Thoracic aorta (tissue), 2 donors: ENCODE measurements at regions not wholly inside any gene's neighbourhood (a gene's known extent, or its start where the extent isn't known, plus 50 kb on each side); places are given as distances from the start of the nearest gene placed in this dataset.

ENCODE experiments used
- ATAC-seq: fragments of 150-250 bp; one replicate; pipeline ENCODE4 v1.8.0; 2017; ENCODE audit warnings: low read depth; ENCODE audit not compliant: insufficient number of reproducible peaks, low FRiP score
- DNase-seq: peaks from one replicate; pipeline ENCODE4 v3.0.0-alpha.2; 2020; ENCODE audit warnings: low spot score
- H3K27ac ChIP-seq, 2 donors: fragments of 200-600 bp; sonication (generic); 1 replicate in 1 of 2; 2 replicates in 1 of 2; pipeline ENCODE4 v1.5.1; 2016; ENCODE audit warnings: mild to moderate bottlenecking in 2 of 2, moderate library complexity in 2 of 2
- H3K27me3 ChIP-seq: fragments of 200-600 bp; sonication (generic); replicated peaks from 2 replicates; pipeline ENCODE4 v1.6.0; 2016; ENCODE audit warnings: mild to moderate bottlenecking; ENCODE audit not compliant: insufficient read depth
- H3K36me3 ChIP-seq: fragments of 200-600 bp; sonication (generic); one replicate; pipeline ENCODE4 v1.5.1; 2016
- H3K4me1 ChIP-seq, 2 donors: fragments of 200-600 bp; sonication (generic); 1 replicate in 1 of 2; 2 replicates in 1 of 2; pipeline versions ENCODE4 v1.5.1 to v1.6.0; 2016; ENCODE audit warnings: low read depth in 2 of 2, mild to moderate bottlenecking in 1 of 2; ENCODE audit not compliant: control insufficient read depth in 1 of 2
- H3K4me3 ChIP-seq: fragments of 200-600 bp; sonication (generic); 2 replicates; pipeline ENCODE4 v1.5.1; 2016; ENCODE audit warnings: mild to moderate bottlenecking
- H3K9me3 ChIP-seq: fragments of 200-600 bp; sonication (generic); 2 replicates; pipeline ENCODE4 v1.5.1; 2016
- CTCF ChIP-seq: fragments of 200-600 bp; sonication (generic); IDR thresholded peaks from one replicate; pipeline ENCODE4 v1.5.1; 2019; ENCODE audit warnings: antibody characterized with exemption

- Histone ChIP-seq H3K4me3 (no peak overlapping the region), H3K9me3 (no peaks in the 10 kb centered on the region), H3K27me3 (no peaks in the 10 kb centered on the region), H3K4me1 (no peaks in the 10 kb centered on the region), H3K36me3 (no peaks in the 10 kb centered on the region), H3K27ac (no peak overlapping the region)
- no peak for TF ChIP-seq CTCF
- ATAC-seq, result no peak
- DNase-seq, result no peak
These were observed 554.1 kb downstream of the MAT2B start for GRCh38 chr5:164059471-164059870.

GRCh38 chr5:164060786-164061355 is 555.5 kb downstream of the MAT2B start:
- no peaks in the 10 kb centered on the region for H3K4me1 ChIP-seq
- no peak overlapping the region for H3K4me3 ChIP-seq
- DNase-seq (no peak), ATAC-seq (no peak)
- TF ChIP-seq CTCF, result no peak
- no peaks in the 10 kb centered on the region for H3K36me3 ChIP-seq
- H3K9me3 ChIP-seq, result no peaks in the 10 kb centered on the region
- no peak overlapping the region for H3K27ac ChIP-seq
- H3K27me3 ChIP-seq, result no peaks in the 10 kb centered on the region

- Histone ChIP-seq H3K4me3 (no peak overlapping the region), H3K36me3 (no peaks in the 10 kb centered on the region), H3K9me3 (no peaks in the 10 kb centered on the region), H3K27me3 (no peaks in the 10 kb centered on the region), H3K27ac (no peak overlapping the region), H3K4me1 (no peaks in the 10 kb centered on the region)
- no peak for TF ChIP-seq CTCF
- no peak for DNase-seq
- ATAC-seq, result no peak
These were observed 556.9 kb downstream of the MAT2B start for GRCh38 chr5:164062304-164062703.

GRCh38 chr5:164065266-164065665 is 559.8 kb downstream of the MAT2B start:
- Histone ChIP-seq H3K4me1 (no peaks in the 10 kb centered on the region), H3K9me3 (no peaks in the 10 kb centered on the region), H3K4me3 (no peak overlapping the region), H3K27me3 (no peaks in the 10 kb centered on the region), H3K27ac (no peak overlapping the region), H3K36me3 (no peaks in the 10 kb centered on the region)
- no peak for TF ChIP-seq CTCF
- ATAC-seq, result no peak
- DNase-seq, result no peak

- Histone ChIP-seq H3K27me3 (no peaks in the 10 kb centered on the region), H3K27ac (no peak overlapping the region), H3K4me1 (no peaks in the 10 kb centered on the region), H3K36me3 (no peaks in the 10 kb centered on the region), H3K4me3 (no peak overlapping the region), H3K9me3 (no peaks in the 10 kb centered on the region)
- ATAC-seq, result no peak
- no peak for DNase-seq
- TF ChIP-seq CTCF, result no peak
These were observed 566.3 kb downstream of the MAT2B start for GRCh38 chr5:164071671-164072070.
